ENCODE measurements at regions not wholly inside any gene's neighbourhood (a gene's known extent, or its start where the extent isn't known, plus 50 kb on each side); places are given as distances from the start of the nearest gene placed in this dataset.
"Not testable (repeated sequence)": the region's sequence is repeated elsewhere in the genome, so short reads cannot be mapped to it uniquely, and the experiment has no call there.

- no peak for DNase-seq
- in situ Hi-C loops (cut with HindIII; ENCODE audit: low pct_ligation_motif_present, low pct_unique_long_range_greater_than_20kb, low sequenced_read_pairs): no loop called here
These were observed 104.4 kb upstream of the DIO2 start for GRCh38 chr14:80315681-80316080.

DNA sequence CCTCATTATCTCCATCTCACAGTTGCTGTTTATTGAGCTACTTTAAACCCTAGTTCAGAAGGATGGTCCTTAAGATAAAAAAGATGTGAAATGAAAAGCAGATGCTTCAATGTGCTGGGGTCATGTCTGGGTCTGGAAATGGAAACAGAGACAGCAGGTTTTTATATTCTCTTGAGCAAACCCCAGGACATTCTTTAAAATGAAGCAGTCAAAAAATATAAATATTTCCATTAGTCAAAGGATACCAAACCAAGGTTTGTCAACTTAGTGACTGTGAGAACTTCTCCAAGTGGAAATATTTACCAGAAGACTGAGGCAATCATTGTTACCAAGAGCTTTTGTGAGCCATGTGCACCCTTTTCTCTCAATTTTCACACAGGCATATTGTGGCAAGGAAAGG is 102.5 kb upstream of the DIO2 start:
- in situ Hi-C loops (cut with HindIII; ENCODE audit: low pct_ligation_motif_present, low pct_unique_long_range_greater_than_20kb, low sequenced_read_pairs): no loop called here
- no peak for DNase-seq

GRCh38 chr14:80310938-80311750 is 99.8 kb upstream of the DIO2 start:
- DNase-seq: no peak
- in situ Hi-C loops (cut with HindIII; ENCODE audit: low pct_ligation_motif_present, low pct_unique_long_range_greater_than_20kb, low sequenced_read_pairs): no loop called here

DNA sequence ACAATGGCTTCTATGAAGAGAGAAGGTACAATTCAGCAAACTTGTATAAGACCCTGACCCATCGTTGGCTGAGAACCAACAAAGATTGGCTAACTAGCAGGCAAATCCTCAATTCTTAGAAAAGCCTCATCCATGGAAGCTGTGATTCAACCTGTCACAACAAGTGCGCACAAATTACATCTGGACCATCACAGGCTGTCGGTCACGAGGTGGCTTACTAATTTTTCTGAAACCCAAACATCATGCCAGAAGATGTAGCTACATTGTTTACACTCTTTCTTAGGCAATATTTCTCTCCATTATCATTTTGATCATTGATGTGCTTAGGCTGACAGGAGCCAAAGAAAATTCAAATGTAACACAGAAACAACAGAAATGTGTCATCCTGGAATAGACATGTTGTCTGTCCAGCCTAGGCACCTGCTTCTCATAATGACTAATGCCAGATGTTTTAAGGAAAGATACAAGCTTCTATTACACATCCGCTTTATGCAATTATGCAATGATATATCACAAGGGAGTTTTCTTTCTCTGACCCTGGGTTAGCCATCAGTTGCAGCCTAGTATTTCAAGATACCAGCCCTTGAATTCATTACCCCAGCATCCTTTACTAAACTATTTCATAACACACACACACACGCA is 92.9 kb upstream of the DIO2 start:
- no peak for DNase-seq
- in situ Hi-C loops (cut with HindIII; ENCODE audit: low pct_ligation_motif_present, low pct_unique_long_range_greater_than_20kb, low sequenced_read_pairs): no loop called here

GRCh38 chr14:80300351-80300750 is 89.0 kb upstream of the DIO2 start:
- in situ Hi-C loops (cut with HindIII; ENCODE audit: low pct_ligation_motif_present, low pct_unique_long_range_greater_than_20kb, low sequenced_read_pairs): no loop called here
- no peak for DNase-seq

GRCh38 chr14:80298491-80299017 is 87.2 kb upstream of the DIO2 start:
- in situ Hi-C loops (cut with HindIII; ENCODE audit: low pct_ligation_motif_present, low pct_unique_long_range_greater_than_20kb, low sequenced_read_pairs): no loop called here
- DNase-seq: no peak

GRCh38 chr14:80291101-80291500 is 79.8 kb upstream of the DIO2 start:
- in situ Hi-C loops (cut with HindIII; ENCODE audit: low pct_ligation_motif_present, low pct_unique_long_range_greater_than_20kb, low sequenced_read_pairs): no loop called here
- no peak for DNase-seq

DNA sequence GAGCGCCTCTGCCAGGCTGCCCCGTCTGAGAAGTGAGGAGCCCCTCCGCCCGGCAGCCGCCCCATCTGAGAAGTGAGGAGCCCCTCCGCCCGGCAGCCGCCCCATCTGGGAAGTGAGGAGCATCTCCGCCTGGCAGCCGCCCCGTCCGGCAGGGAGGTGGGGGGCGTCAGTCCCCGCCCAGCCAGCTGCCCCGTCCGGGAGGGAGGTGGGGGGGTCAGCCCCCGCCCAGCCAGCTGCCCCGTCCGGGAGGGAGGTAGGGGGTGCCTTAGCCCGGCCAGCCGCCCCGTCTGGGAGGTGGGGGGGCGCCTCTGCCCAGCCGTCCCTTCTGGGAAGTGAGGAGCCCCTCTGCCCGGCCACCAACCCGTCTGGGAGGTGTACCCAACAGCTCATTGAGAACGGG is 75.4 kb upstream of the DIO2 start:
- DNase-seq; in situ Hi-C loops (cut with HindIII; ENCODE audit: low pct_ligation_motif_present, low pct_unique_long_range_greater_than_20kb, low sequenced_read_pairs): not testable (repeated sequence)

DNA sequence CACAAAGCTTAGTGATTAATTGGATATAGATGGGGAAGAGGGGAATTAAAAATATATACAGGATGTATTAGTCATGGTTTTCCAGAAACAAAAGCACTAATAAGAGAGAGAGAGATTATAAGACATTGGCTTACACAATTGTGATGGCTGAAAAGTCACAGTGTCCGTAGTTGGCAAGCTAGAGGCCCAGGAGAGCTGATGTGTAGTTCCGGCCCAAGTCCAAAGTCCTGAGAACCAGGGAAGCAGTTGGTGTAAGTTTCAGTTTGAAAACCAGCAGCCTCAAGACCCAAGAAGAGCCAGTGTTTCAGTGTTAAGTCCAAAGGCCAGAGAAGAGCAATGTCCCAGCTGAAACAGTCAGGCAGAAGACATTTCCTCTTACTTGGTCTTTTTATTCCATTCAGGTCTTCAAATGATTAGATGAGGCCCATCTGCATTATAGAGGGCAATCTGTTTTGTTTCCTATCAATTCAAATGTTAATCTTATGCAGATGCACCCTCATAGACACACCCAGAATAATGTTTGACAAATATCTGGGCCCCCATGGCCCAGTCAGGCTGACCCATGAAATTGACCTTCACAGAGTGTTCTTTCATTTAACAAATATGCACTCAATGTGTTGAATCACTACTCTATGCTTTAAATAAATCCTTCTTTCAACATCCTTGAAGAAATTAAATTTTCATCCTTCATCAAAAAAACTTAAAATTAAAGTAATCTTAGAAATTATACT is 67.2 kb upstream of the DIO2 start:
- no peak for DNase-seq
- in situ Hi-C loops (cut with HindIII; ENCODE audit: low pct_ligation_motif_present, low pct_unique_long_range_greater_than_20kb, low sequenced_read_pairs): no loop called here

DNA sequence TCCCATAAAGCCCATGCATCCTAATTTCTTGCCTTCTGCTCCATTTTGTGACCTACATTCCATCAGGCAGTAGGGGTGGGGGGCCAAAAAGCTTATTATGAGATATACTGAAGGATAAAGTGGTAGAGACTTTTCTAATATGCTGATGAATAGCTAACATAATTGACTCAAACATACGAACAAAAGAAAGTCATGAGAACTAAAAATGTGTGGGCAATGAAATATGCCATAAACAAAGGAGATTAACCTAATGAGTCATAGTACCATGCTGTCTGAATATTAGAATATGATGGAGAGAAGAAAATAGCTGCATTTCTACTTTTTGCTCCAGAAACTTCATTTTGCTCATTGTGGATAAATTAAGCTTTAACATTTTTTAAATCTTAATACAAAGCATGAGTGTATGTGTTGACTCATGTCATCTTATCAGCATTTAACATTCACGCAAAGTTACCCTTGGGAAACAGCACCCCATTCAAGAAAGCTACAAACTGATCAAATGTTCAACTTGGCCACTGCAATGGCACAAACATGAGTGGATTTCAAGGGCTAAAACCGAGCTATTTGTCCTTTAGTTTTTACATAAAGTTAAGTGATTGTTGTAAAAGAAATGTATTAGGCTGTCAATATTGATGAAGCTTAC is 64.0 kb upstream of the DIO2 start:
- in situ Hi-C loops (cut with HindIII; ENCODE audit: low pct_ligation_motif_present, low pct_unique_long_range_greater_than_20kb, low sequenced_read_pairs): no loop called here
- no peak for DNase-seq

- DNase-seq; in situ Hi-C loops (cut with HindIII; ENCODE audit: low pct_ligation_motif_present, low pct_unique_long_range_greater_than_20kb, low sequenced_read_pairs): not testable (repeated sequence)
These were observed 63.0 kb upstream of the DIO2 start for GRCh38 chr14:80274310-80274709.

GRCh38 chr14:80271389-80271788 is 60.1 kb upstream of the DIO2 start:
- in situ Hi-C loops (cut with HindIII; ENCODE audit: low pct_ligation_motif_present, low pct_unique_long_range_greater_than_20kb, low sequenced_read_pairs): no loop called here
- no peak for DNase-seq

- in situ Hi-C loops (cut with HindIII; ENCODE audit: low pct_ligation_motif_present, low pct_unique_long_range_greater_than_20kb, low sequenced_read_pairs): no loop called here
- no peak for DNase-seq
These were observed 58.1 kb upstream of the DIO2 start for GRCh38 chr14:80269353-80269925.

DNA sequence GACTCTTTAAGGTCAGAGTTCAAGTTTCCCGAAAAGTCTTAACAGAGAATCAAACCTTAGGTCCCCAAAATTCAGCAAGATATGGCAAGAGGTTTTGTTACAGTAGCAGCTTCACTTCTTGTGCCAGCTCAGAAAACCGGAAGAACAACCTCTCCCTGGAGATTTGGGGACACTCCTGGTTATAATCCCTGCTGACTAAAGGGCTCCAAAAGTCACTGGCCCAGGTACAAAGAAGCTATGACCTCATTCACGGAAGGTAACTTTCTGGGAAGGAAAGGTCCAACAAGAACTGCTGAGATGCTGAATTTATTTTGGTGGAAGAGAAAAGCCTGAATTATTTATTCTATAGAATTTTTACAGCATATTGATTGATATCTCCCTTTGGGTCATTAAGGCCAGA is 55.6 kb upstream of the DIO2 start:
- no peak for DNase-seq
- in situ Hi-C loops (cut with HindIII; ENCODE audit: low pct_ligation_motif_present, low pct_unique_long_range_greater_than_20kb, low sequenced_read_pairs): no loop called here

DNA sequence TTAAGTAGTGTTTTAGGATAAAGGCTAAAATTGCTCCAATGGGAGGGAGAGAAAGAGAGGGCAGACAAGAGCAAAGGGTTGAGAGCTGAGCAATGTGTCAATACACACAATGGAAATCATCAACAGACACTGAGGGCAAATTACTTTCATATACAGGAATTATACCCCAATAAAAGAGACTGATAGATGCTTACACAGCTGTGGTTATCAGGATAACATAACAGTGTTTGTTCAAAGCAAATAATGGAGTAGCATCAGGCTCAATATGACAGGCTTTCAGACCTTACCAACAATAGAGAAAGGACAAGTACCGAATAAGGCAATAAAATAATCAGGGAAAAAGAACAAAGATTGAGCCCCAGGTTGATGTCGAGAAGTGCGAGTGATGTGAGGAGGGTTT is 53.4 kb upstream of the DIO2 start:
- in situ Hi-C loops (cut with HindIII; ENCODE audit: low pct_ligation_motif_present, low pct_unique_long_range_greater_than_20kb, low sequenced_read_pairs): no loop called here
- no peak for DNase-seq

Data from ACHN (cell line).